HuH-7 (cell line): ENCODE measurements at regions not wholly inside any gene's neighbourhood (a gene's known extent, or its start where the extent isn't known, plus 50 kb on each side); places are given as distances from the start of the nearest gene placed in this dataset.
A peak's percentile ranks its signal among the peaks of the same experiment; 100 is the strongest.
"Not testable (repeated sequence)": the region's sequence is repeated elsewhere in the genome, so short reads cannot be mapped to it uniquely, and the experiment has no call there.

Source experiments
- DNase-seq: peaks from one replicate; pipeline ENCODE4 v3.0.0; 2011; ENCODE audit warnings: low spot score

- no peak for DNase-seq
These were observed 1361.7 kb upstream of the CDH9 start for GRCh38 chr5:28400076-28400475.

GRCh38 chr5:28399211-28399610 is 1360.8 kb upstream of the CDH9 start:
- DNase-seq: no peak

- DNase-seq: no peak
These were observed 1359.8 kb upstream of the CDH9 start for GRCh38 chr5:28398185-28398584.

- DNase-seq: no peak
These were observed 1359.1 kb upstream of the CDH9 start for GRCh38 chr5:28397502-28397941.

GRCh38 chr5:28391277-28391676 is 1352.9 kb upstream of the CDH9 start:
- no peak for DNase-seq

GRCh38 chr5:28390341-28390740 is 1352.0 kb upstream of the CDH9 start:
- DNase-seq: no peak

GRCh38 chr5:28389727-28390126 is 1351.3 kb upstream of the CDH9 start:
- DNase-seq: not testable (repeated sequence)

- no peak for DNase-seq
These were observed 1350.0 kb upstream of the CDH9 start for GRCh38 chr5:28388428-28388827.

GRCh38 chr5:28386712-28387111 is 1348.3 kb upstream of the CDH9 start:
- DNase-seq: no peak

GRCh38 chr5:28380167-28380566 is 1341.8 kb upstream of the CDH9 start:
- DNase-seq: no peak

- no peak for DNase-seq
These were observed 1336.1 kb upstream of the CDH9 start for GRCh38 chr5:28374492-28374967.

- no peak for DNase-seq
These were observed 1332.5 kb upstream of the CDH9 start for GRCh38 chr5:28370896-28371295.

- DNase-seq: no peak
These were observed 1331.0 kb upstream of the CDH9 start for GRCh38 chr5:28369418-28369817.

GRCh38 chr5:28355831-28356230 is 1317.4 kb upstream of the CDH9 start:
- DNase-seq: no peak

GRCh38 chr5:28346696-28347095 is 1308.3 kb upstream of the CDH9 start:
- no peak for DNase-seq

- DNase-seq: peak; percentile 15
These were observed 1306.5 kb upstream of the CDH9 start for GRCh38 chr5:28344836-28345433.

- DNase-seq: no peak
These were observed 1290.8 kb upstream of the CDH9 start for GRCh38 chr5:28329176-28329575.

- no peak for DNase-seq
These were observed 1290.3 kb upstream of the CDH9 start for GRCh38 chr5:28328681-28329080.

GRCh38 chr5:28324174-28324573 is 1285.8 kb upstream of the CDH9 start:
- no peak for DNase-seq

GRCh38 chr5:28313953-28314352 is 1275.6 kb upstream of the CDH9 start:
- no peak for DNase-seq

GRCh38 chr5:28313321-28313951 is 1275.0 kb upstream of the CDH9 start:
- no peak for DNase-seq

- no peak for DNase-seq
These were observed 1272.3 kb upstream of the CDH9 start for GRCh38 chr5:28310696-28311095.

GRCh38 chr5:28305891-28306290 is 1267.5 kb upstream of the CDH9 start:
- no peak for DNase-seq

- no peak for DNase-seq
These were observed 1263.3 kb upstream of the CDH9 start for GRCh38 chr5:28301712-28302111.
